HG02571 (cell line): ENCODE measurements at regions not wholly inside any gene's neighbourhood (a gene's known extent, or its start where the extent isn't known, plus 50 kb on each side); places are given as distances from the start of the nearest gene placed in this dataset.

ENCODE experiments used
- ATAC-seq: cut with Tn5 transposase; IDR thresholded peaks from one replicate; pipeline ENCODE4 v1.9.1; 2021; ENCODE audit warnings: mild to moderate bottlenecking, moderate library complexity; ENCODE audit not compliant: unreplicated experiment

- no peak for ATAC-seq
Measured at GRCh38 chr4:31094474-31094873, 374.3 kb downstream of the PCDH7 start.

- ATAC-seq: no peak
Measured at GRCh38 chr4:31097999-31098398, 377.8 kb downstream of the PCDH7 start.

GRCh38 chr4:31100536-31100935 is 380.4 kb downstream of the PCDH7 start:
- ATAC-seq: no peak

GRCh38 chr4:31104043-31104442 is 383.9 kb downstream of the PCDH7 start:
- ATAC-seq: no peak

GRCh38 chr4:31104577-31104976 is 384.4 kb downstream of the PCDH7 start:
- ATAC-seq: no peak

- ATAC-seq: no peak
Measured at GRCh38 chr4:31106419-31106818, 386.2 kb downstream of the PCDH7 start.

- ATAC-seq: no peak
Measured at GRCh38 chr4:31107362-31107761, 387.2 kb downstream of the PCDH7 start.

- no peak for ATAC-seq
Measured at GRCh38 chr4:31108762-31109161, 388.6 kb downstream of the PCDH7 start.

- no peak for ATAC-seq
Measured at GRCh38 chr4:31111790-31112189, 391.6 kb downstream of the PCDH7 start.

GRCh38 chr4:31114816-31115215 is 394.6 kb downstream of the PCDH7 start:
- ATAC-seq: no peak

- no peak for ATAC-seq
Measured at GRCh38 chr4:31124008-31124585, 403.9 kb downstream of the PCDH7 start.

- ATAC-seq: no peak
Measured at GRCh38 chr4:31125061-31125460, 404.9 kb downstream of the PCDH7 start.

- ATAC-seq: no peak
Measured at GRCh38 chr4:31125496-31125895, 405.3 kb downstream of the PCDH7 start.

- no peak for ATAC-seq
Measured at GRCh38 chr4:31126881-31127398, 406.8 kb downstream of the PCDH7 start.

GRCh38 chr4:31130930-31131329 is 410.8 kb downstream of the PCDH7 start:
- no peak for ATAC-seq

- ATAC-seq: no peak
Measured at GRCh38 chr4:31134720-31135119, 414.6 kb downstream of the PCDH7 start.

GRCh38 chr4:31139767-31140166 is 419.6 kb downstream of the PCDH7 start:
- no peak for ATAC-seq

- ATAC-seq: no peak
Measured at GRCh38 chr4:31141095-31141831, 421.1 kb downstream of the PCDH7 start.

- ATAC-seq: no peak
Measured at GRCh38 chr4:31141832-31142142, 421.6 kb downstream of the PCDH7 start.

- no peak for ATAC-seq
Measured at GRCh38 chr4:31146366-31146765, 426.2 kb downstream of the PCDH7 start.

- no peak for ATAC-seq
Measured at GRCh38 chr4:31148990-31149389, 428.8 kb downstream of the PCDH7 start.

- no peak for ATAC-seq
Measured at GRCh38 chr4:31156221-31156620, 436.1 kb downstream of the PCDH7 start.

- ATAC-seq: no peak
Measured at GRCh38 chr4:31160146-31160545, 440.0 kb downstream of the PCDH7 start.
